PC-9 (cell line): ENCODE measurements at regions not wholly inside any gene's neighbourhood (a gene's known extent, or its start where the extent isn't known, plus 50 kb on each side); places are given as distances from the start of the nearest gene placed in this dataset.
"Not testable (repeated sequence)": the region's sequence is repeated elsewhere in the genome, so short reads cannot be mapped to it uniquely, and the experiment has no call there.

Experiments
- BruUV-seq: library from RNA; stranded (reverse); fragments of 400-500 nt; replicated peaks from 2 replicates; lab custom pipeline; 2021; lab: Mats Ljungman, UMichigan
- CTCF ChIA-PET: fragments of 300-600 bp; sonication (Branson Sonifier 250); formaldehyde crosslinking; loops from one replicate; lab custom pipeline; 2022; ENCODE audit warnings: antibody characterized with exemption; lab: Charles Lee
- POLR2A ChIA-PET: fragments of 300-600 bp; sonication (Branson Sonifier 250); formaldehyde crosslinking; loops from one replicate; lab custom pipeline; 2022; ENCODE audit warnings: antibody characterized with exemption; ENCODE audit not compliant: unreplicated experiment; lab: Charles Lee
- DNase-seq, 2 experiments: peaks; one replicate each; pipeline versions ENCODE4 v3.0.0 to v3.0.0-alpha.2; 2015 to 2022; ENCODE audit warnings: mixed read lengths in 1 of 2
- H2AFZ ChIP-seq: fragments of 200-600 bp; sonication (generic); 2 replicates; pipeline ENCODE4 v1.8.1; 2017; ENCODE audit warnings: antibody characterized with exemption
- H3F3A ChIP-seq: fragments of 200-600 bp; sonication (generic); 2 replicates; pipeline ENCODE4 v1.8.1; 2017; ENCODE audit warnings: antibody characterized with exemption, mild to moderate bottlenecking, low read depth; ENCODE audit not compliant: insufficient read depth
- H3K27ac ChIP-seq: fragments of 200-600 bp; sonication (generic); 2 replicates; pipeline ENCODE4 v1.6.1; 2016; ENCODE audit warnings: mixed run types
- H3K27me3 ChIP-seq: fragments of 200-600 bp; sonication (generic); 2 replicates; pipeline ENCODE4 v1.6.1; 2016; ENCODE audit warnings: low read depth, mixed run types; ENCODE audit not compliant: insufficient read depth
- H3K36me3 ChIP-seq: fragments of 200-600 bp; sonication (generic); 2 replicates; pipeline ENCODE4 v1.6.1; 2016; ENCODE audit warnings: low read depth, mixed run types
- H3K4me1 ChIP-seq: fragments of 200-600 bp; sonication (generic); replicated peaks from 2 replicates; pipeline ENCODE4 v1.6.1; 2016; ENCODE audit warnings: mixed run types; ENCODE audit not compliant: insufficient read depth
- H3K4me2 ChIP-seq: fragments of 200-600 bp; sonication (generic); 2 replicates; pipeline ENCODE4 v1.6.1; 2017; ENCODE audit warnings: mixed run types
- H3K4me3 ChIP-seq: fragments of 200-600 bp; sonication (generic); 2 replicates; pipeline ENCODE4 v1.6.1; 2016; ENCODE audit warnings: mixed run types
- H3K79me2 ChIP-seq: fragments of 200-600 bp; sonication (generic); 2 replicates; pipeline ENCODE4 v1.6.1; 2017; ENCODE audit warnings: low read depth, mixed run types
- H3K9me2 ChIP-seq: fragments of 200-600 bp; sonication (generic); 2 replicates; pipeline ENCODE4 v1.8.1; 2017; ENCODE audit warnings: mild to moderate bottlenecking; ENCODE audit not compliant: insufficient read depth
- H3K9me3 ChIP-seq: fragments of 200-600 bp; sonication (generic); 2 replicates; pipeline ENCODE4 v1.8.1; 2016; ENCODE audit warnings: low read depth; ENCODE audit not compliant: insufficient read depth
- H4K20me1 ChIP-seq: fragments of 200-600 bp; sonication (generic); 2 replicates; pipeline ENCODE4 v1.8.1; 2017; ENCODE audit not compliant: insufficient read depth
- EZH2 ChIP-seq: fragments of 200-600 bp; sonication (generic); IDR thresholded peaks from 2 replicates; pipeline ENCODE4 v1.8.0; 2017; ENCODE audit warnings: antibody characterized with exemption, low read depth
- intact Hi-C: fragments of 100-400 bp; cut with micrococcal nuclease; formaldehyde crosslinking; loops from one replicate; pipeline ENCODE4 v1.10.0; 2022; ENCODE audit not compliant: unreplicated experiment
- TF ChIP-seq, protein P1 (sequence below): fragments of 200-600 bp; sonication (generic); conservative IDR thresholded peaks from 2 replicates; pipeline ENCODE4 v1.6.1; 2017; ENCODE audit warnings: mixed run types, antibody characterized with exemption, mild to moderate bottlenecking, moderate library complexity

DNA sequence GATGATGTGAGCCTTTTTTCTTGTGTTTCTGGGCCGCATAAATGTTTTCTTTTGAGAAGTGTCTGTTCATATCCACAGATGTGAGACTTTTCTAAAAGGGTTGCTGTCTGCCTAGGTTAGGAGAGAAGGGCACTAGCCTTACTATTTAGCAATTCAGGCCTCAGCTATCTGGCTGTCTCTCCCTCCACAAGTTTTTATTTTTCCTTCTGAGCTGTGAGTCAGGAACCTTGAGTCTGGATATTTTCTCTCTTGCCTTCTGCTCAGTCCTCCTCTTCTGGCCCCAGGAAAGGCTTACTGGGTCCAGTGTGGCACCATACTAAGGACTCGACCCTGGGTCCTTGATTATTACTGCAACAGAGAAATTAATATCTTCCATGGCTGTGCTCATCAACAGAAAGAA lies 187.6 kb downstream of the CSNK1G3 start:
- Histone ChIP-seq H3K4me1 (0 out of 2 replicates have a peak, but pooled peaks cover 7% of the 10 kb centered on the region), H3K36me3 (no peaks in the 10 kb centered on the region), H2AFZ (peak overlapping the region; percentile 48; the same call in 1 of the 2 replicates), H3K4me3 (no peak overlapping the region), H3K4me2 (no peak overlapping the region), H3K27me3 (no peaks in the 10 kb centered on the region), H3K9me2 (no peaks in the 10 kb centered on the region), H3F3A (no peaks in the 10 kb centered on the region; the same call in 1 of the 2 replicates), H4K20me1 (no peaks in the 10 kb centered on the region), H3K9me3 (no peaks in the 10 kb centered on the region; the same call in 1 of the 2 replicates), H3K79me2 (no peaks in the 10 kb centered on the region), H3K27ac (no peak overlapping the region)
- ChIA-PET CTCF (no interaction called here), POLR2A (no interaction called here)
- no TSS peak for BruUV-seq
- TF ChIP-seq, protein P1, sequence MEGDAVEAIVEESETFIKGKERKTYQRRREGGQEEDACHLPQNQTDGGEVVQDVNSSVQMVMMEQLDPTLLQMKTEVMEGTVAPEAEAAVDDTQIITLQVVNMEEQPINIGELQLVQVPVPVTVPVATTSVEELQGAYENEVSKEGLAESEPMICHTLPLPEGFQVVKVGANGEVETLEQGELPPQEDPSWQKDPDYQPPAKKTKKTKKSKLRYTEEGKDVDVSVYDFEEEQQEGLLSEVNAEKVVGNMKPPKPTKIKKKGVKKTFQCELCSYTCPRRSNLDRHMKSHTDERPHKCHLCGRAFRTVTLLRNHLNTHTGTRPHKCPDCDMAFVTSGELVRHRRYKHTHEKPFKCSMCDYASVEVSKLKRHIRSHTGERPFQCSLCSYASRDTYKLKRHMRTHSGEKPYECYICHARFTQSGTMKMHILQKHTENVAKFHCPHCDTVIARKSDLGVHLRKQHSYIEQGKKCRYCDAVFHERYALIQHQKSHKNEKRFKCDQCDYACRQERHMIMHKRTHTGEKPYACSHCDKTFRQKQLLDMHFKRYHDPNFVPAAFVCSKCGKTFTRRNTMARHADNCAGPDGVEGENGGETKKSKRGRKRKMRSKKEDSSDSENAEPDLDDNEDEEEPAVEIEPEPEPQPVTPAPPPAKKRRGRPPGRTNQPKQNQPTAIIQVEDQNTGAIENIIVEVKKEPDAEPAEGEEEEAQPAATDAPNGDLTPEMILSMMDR, result no peak
- TF ChIP-seq EZH2, result no peak
- intact Hi-C loops, result no loop called here
- no peak for DNase-seq

- CTCF ChIA-PET, result not testable (repeated sequence)
Measured at GRCh38 chr5:123698937-123699336, 187.0 kb downstream of the CSNK1G3 start.

DNA sequence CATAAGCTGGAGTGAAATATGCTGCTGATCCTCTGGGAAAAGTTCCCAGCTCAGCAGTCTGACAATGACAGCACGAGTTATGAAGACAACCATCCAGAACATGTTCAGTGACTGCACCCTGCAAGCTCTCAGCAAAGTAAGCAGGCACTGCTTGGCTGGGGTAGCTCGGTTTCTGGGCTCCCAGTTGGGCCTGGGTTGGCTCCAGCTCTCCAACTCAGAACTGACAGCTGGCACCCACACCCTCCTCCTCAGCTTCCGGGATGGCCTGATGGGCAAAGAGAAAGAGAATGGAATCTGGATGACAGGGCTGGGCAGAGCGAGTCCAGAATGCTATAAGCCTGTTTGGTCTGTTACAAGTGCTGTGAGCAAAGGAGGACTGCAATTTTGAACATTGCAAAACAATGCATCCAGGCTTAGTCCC lies 185.0 kb downstream of the CSNK1G3 start:
- no peaks in the 10 kb centered on the region for H4K20me1 ChIP-seq
- ChIA-PET CTCF (no interaction called here), POLR2A (no interaction called here)
- no peaks in the 10 kb centered on the region for H3K79me2 ChIP-seq
- H3K36me3 ChIP-seq, result no peaks in the 10 kb centered on the region
- H3F3A ChIP-seq, result no peaks in the 10 kb centered on the region; the same call in 1 of the 2 replicates
- TF ChIP-seq EZH2, result no peak
- TF ChIP-seq, protein P1, result no peak
- H3K4me3 ChIP-seq, result no peak overlapping the region
- intact Hi-C loops, result no loop called here
- no peak overlapping the region for H3K4me2 ChIP-seq
- H3K4me1 ChIP-seq, result 0 out of 2 replicates have a peak, but pooled peaks cover 7% of the 10 kb centered on the region
- DNase-seq, result peak in 1 of 2 experiments; percentile 46
- no peaks in the 10 kb centered on the region for H3K9me2 ChIP-seq
- H3K27me3 ChIP-seq, result no peaks in the 10 kb centered on the region
- H3K9me3 ChIP-seq, result no peaks in the 10 kb centered on the region; the same call in 1 of the 2 replicates
- no peak overlapping the region for H3K27ac ChIP-seq
- no TSS peak for BruUV-seq
- no peak overlapping the region for H2AFZ ChIP-seq

More at GRCh38 chr5:123698937-123699336, 187.0 kb downstream of the CSNK1G3 start:
- H3K4me2 ChIP-seq, H3K27me3 ChIP-seq, H3K4me3 ChIP-seq, H3K36me3 ChIP-seq, H3K4me1 ChIP-seq, POLR2A ChIA-PET, H4K20me1 ChIP-seq, DNase-seq, BruUV-seq, intact Hi-C loops, H3K9me2 ChIP-seq, H3K27ac ChIP-seq, H3F3A ChIP-seq, H3K9me3 ChIP-seq, H3K79me2 ChIP-seq, H2AFZ ChIP-seq: not testable (repeated sequence)

GRCh38 chr5:123690821-123691220 lies 178.8 kb downstream of the CSNK1G3 start:
- Histone ChIP-seq H3K4me3 (no peak overlapping the region), H3K4me1 (no peaks in the 10 kb centered on the region), H4K20me1 (no peaks in the 10 kb centered on the region), H2AFZ (no peak overlapping the region), H3K4me2 (no peak overlapping the region), H3K9me2 (no peaks in the 10 kb centered on the region), H3K79me2 (no peaks in the 10 kb centered on the region), H3F3A (no peaks in the 10 kb centered on the region), H3K27ac (no peak overlapping the region), H3K27me3 (no peaks in the 10 kb centered on the region), H3K36me3 (no peaks in the 10 kb centered on the region), H3K9me3 (no peaks in the 10 kb centered on the region)
- TF ChIP-seq, protein P1, result no peak
- TF ChIP-seq EZH2, result no peak
- no peak for DNase-seq
- intact Hi-C loops, result no loop called here
- BruUV-seq, result no TSS peak
- CTCF ChIA-PET, result no interaction called here
- POLR2A ChIA-PET, result interaction anchor here (0.6 kb wide), 1 partner anchor 1679 kb away, joined by 3 read pairs; no protein-coding TSS in a partner anchor
